Mammary epithelial cell (primary cell): ENCODE measurements at regions not wholly inside any gene's neighbourhood (a gene's known extent, or its start where the extent isn't known, plus 50 kb on each side); places are given as distances from the start of the nearest gene placed in this dataset.

Experiments used
- CTCF ChIP-seq, 2 donors: IDR thresholded peaks in 1 of 2; conservative IDR thresholded peaks in 1 of 2; 2 replicates each; pipeline ENCODE4 v1.5.1; 2011 to 2012; ENCODE audit warnings: inconsistent platforms in 2 of 2, low read length in 2 of 2, mild to moderate bottlenecking in 2 of 2, control low read depth in 1 of 2, low read depth in 1 of 2; ENCODE audit not compliant: insufficient read depth in 1 of 2; ENCODE audit errors: extremely low read depth in 1 of 2
- EZH2 ChIP-seq: IDR thresholded peaks from 2 replicates; pipeline ENCODE4 v1.6.1; 2012; ENCODE audit warnings: low read length, inconsistent platforms, borderline replicate concordance

- TF ChIP-seq CTCF (conservative IDR thresholded peaks at IDR 0.05 in 1 of 2, IDR thresholded peaks at IDR 0.05 in 1 of 2; ENCODE audit: extremely low read depth in 1 of 2, insufficient read depth in 1 of 2, low read depth in 1 of 2, low read length in 2 of 2) (no peak), EZH2 (no peak)
These were observed 159.5 kb downstream of the LY86 start for GRCh38 chr6:6748001-6748400.
